Erythroblast (primary cell): ENCODE measurements at regions not wholly inside any gene's neighbourhood (a gene's known extent, or its start where the extent isn't known, plus 50 kb on each side); places are given as distances from the start of the nearest gene placed in this dataset.
"Not testable (repeated sequence)": the region's sequence is repeated elsewhere in the genome, so short reads cannot be mapped to it uniquely, and the experiment has no call there.

Source experiments
- DNase-seq, 2 experiments: peaks; one replicate each; lab custom pipeline; 2025; lab: John Stamatoyannopoulos, UW
- GATA1 ChIP-seq: IDR thresholded peaks from 2 replicates; pipeline ENCODE4 v1.6.1; 2011; ENCODE audit warnings: low read depth, mild to moderate bottlenecking, control low read depth, low read length, moderate library complexity
- POLR2A ChIP-seq: IDR thresholded peaks from 2 replicates; pipeline ENCODE4 v1.6.1; 2011; ENCODE audit warnings: mild to moderate bottlenecking, low read length

- not testable (repeated sequence) for DNase-seq
Observed at GRCh38 chr17:30663727-30664455, 160.6 kb downstream of the CRLF3 start.

- DNase-seq: not testable (repeated sequence)
Observed at GRCh38 chr17:30657148-30657547, 167.3 kb downstream of the CRLF3 start.

- DNase-seq: peak in 1 of 2 experiments; percentile 8
Observed at GRCh38 chr17:30653038-30653437, 171.5 kb downstream of the CRLF3 start.

GRCh38 chr17:30650149-30650548, 172.9 kb downstream of the GOSR1 start:
- DNase-seq: not testable (repeated sequence)

- DNase-seq: not testable (repeated sequence)
Observed at GRCh38 chr17:30648015-30648620, 170.9 kb downstream of the GOSR1 start.

GRCh38 chr17:30645875-30646274, 168.7 kb downstream of the GOSR1 start:
- not testable (repeated sequence) for DNase-seq

GRCh38 chr17:30644713-30645112, 167.5 kb downstream of the GOSR1 start:
- DNase-seq: not testable (repeated sequence)

GRCh38 chr17:30644287-30644686, 167.1 kb downstream of the GOSR1 start:
- not testable (repeated sequence) for DNase-seq

GRCh38 chr17:30641428-30641827, 164.2 kb downstream of the GOSR1 start:
- not testable (repeated sequence) for DNase-seq

GRCh38 chr17:30639391-30639790, 162.2 kb downstream of the GOSR1 start:
- DNase-seq: not testable (repeated sequence)

GRCh38 chr17:30638968-30639367, 161.8 kb downstream of the GOSR1 start:
- not testable (repeated sequence) for DNase-seq

GRCh38 chr17:30631651-30632050, 154.4 kb downstream of the GOSR1 start:
- DNase-seq: not testable (repeated sequence)

GRCh38 chr17:30625380-30625779, 148.2 kb downstream of the GOSR1 start:
- not testable (repeated sequence) for DNase-seq

- DNase-seq: not testable (repeated sequence)
Observed at GRCh38 chr17:30624180-30624579, 147.0 kb downstream of the GOSR1 start.

GRCh38 chr17:30609682-30610081, 132.5 kb downstream of the GOSR1 start:
- not testable (repeated sequence) for DNase-seq

GRCh38 chr17:30605523-30605922, 128.3 kb downstream of the GOSR1 start:
- TF ChIP-seq POLR2A (no peak), GATA1 (no peak)
- DNase-seq: no peak

GRCh38 chr17:30605027-30605426, 127.8 kb downstream of the GOSR1 start:
- no peak for DNase-seq
- TF ChIP-seq GATA1 (no peak), POLR2A (no peak)

- not testable (repeated sequence) for DNase-seq
Observed at GRCh38 chr17:30602396-30602795, 125.2 kb downstream of the GOSR1 start.

- not testable (repeated sequence) for DNase-seq
Observed at GRCh38 chr17:30601984-30602383, 124.8 kb downstream of the GOSR1 start.
